HepG2 (cell line): ENCODE measurements at regions not wholly inside any gene's neighbourhood (a gene's known extent, or its start where the extent isn't known, plus 50 kb on each side); places are given as distances from the start of the nearest gene placed in this dataset.

Source experiments
- ATAC-seq: fragments of 200-7000 bp; cut with Tn5 transposase; 3 replicates; pipeline ENCODE4 v1.9.1; 2020; ENCODE audit warnings: mild to moderate bottlenecking, moderate library complexity
- BruUV-seq: library from RNA; stranded (reverse); fragments of 400-500 nt; replicated peaks from 2 replicates; lab custom pipeline; 2021; lab: Mats Ljungman, UMichigan
- CTCF ChIA-PET: fragments of 300-600 bp; formaldehyde crosslinking; extraction: SDS; loops from one replicate; lab custom pipeline; 2021; ENCODE audit warnings: low total read pairs, inconsistent platforms, low intra/inter-chr PET ratio; lab: Yijun Ruan, JAX
- POLR2A ChIA-PET: fragments of 350-600 bp; sonication (Branson Sonifier 250); formaldehyde crosslinking; loops from one replicate; lab custom pipeline; 2020; ENCODE audit warnings: antibody characterized with exemption, inconsistent platforms; lab: Yijun Ruan, JAX
- DNase-seq: peaks from one replicate; pipeline ENCODE4 v3.0.0-alpha.2; 2015; ENCODE audit warnings: low spot score
- FAIRE-seq: peaks from 3 replicates; lab custom pipeline; 2011; peaks lifted over from hg19 to GRCh38; lab: Jason Lieb, UNC
- H2AFZ ChIP-seq: one replicate; pipeline ENCODE4 v1.6.1; 2011; ENCODE audit warnings: low read length, inconsistent platforms
- H3K27ac ChIP-seq: fragments of 300-600 bp; 3 replicates; pipeline ENCODE4 v1.8.0; 2011; ENCODE audit warnings: mixed run types, mild to moderate bottlenecking, mixed read lengths, low read length, inconsistent platforms; ENCODE audit not compliant: insufficient read depth; ENCODE audit errors: extremely low read length
- H3K27me3 ChIP-seq, 2 experiments: fragments of 200-600 bp in 1 of 2; 2 replicates in 1 of 2; 3 replicates in 1 of 2; pipeline versions ENCODE4 v1.6.0 to v1.8.0; 2011; ENCODE audit warnings: low read length in 2 of 2, mild to moderate bottlenecking in 2 of 2, moderate library complexity in 2 of 2, inconsistent platforms in 1 of 2; ENCODE audit not compliant: insufficient read depth in 2 of 2, control insufficient read depth in 1 of 2
- H3K36me3 ChIP-seq, 2 experiments: fragments of 200-600 bp in 1 of 2; replicated peaks in 1 of 2; 2 replicates in 1 of 2; 3 replicates in 1 of 2; pipeline versions ENCODE4 v1.5.1 to v1.8.0; 2011; ENCODE audit warnings: low read length in 2 of 2, inconsistent platforms in 1 of 2; ENCODE audit not compliant: insufficient read depth in 2 of 2, control insufficient read depth in 1 of 2
- H3K4me1 ChIP-seq: 2 replicates; pipeline ENCODE4 v1.5.1; 2012; ENCODE audit warnings: low read length, inconsistent platforms; ENCODE audit not compliant: insufficient read depth
- H3K4me2 ChIP-seq: 2 replicates; pipeline ENCODE4 v1.6.0; 2011; ENCODE audit warnings: low read depth, low read length, inconsistent platforms
- H3K4me3 ChIP-seq, 3 experiments: fragments of 200-600 bp in 1 of 3; sonication (generic), shearing (Covaris generic) in 1 of 3; replicated peaks in 1 of 3; 2 replicates each; pipeline ENCODE4 v1.5.1; 2011 to 2016; ENCODE audit warnings: low read length in 3 of 3, inconsistent platforms in 2 of 3, low read depth in 2 of 3, mild to moderate bottlenecking in 2 of 3, control low read depth in 1 of 3, mixed read lengths in 1 of 3; ENCODE audit not compliant: insufficient read depth in 1 of 3
- H3K79me2 ChIP-seq: one replicate; pipeline ENCODE4 v1.6.1; 2011; ENCODE audit warnings: low read length, inconsistent platforms; ENCODE audit not compliant: insufficient read depth
- H3K9ac ChIP-seq: 2 replicates; pipeline ENCODE4 v1.6.0; 2011; ENCODE audit warnings: mild to moderate bottlenecking, low read depth, low read length, inconsistent platforms; ENCODE audit not compliant: insufficient read depth
- H3K9me3 ChIP-seq: 2 replicates; pipeline ENCODE4 v1.5.1; 2012; ENCODE audit warnings: mild to moderate bottlenecking, low read length
- H4K20me1 ChIP-seq: 2 replicates; pipeline ENCODE4 v1.6.0; 2011; ENCODE audit warnings: inconsistent platforms, mild to moderate bottlenecking, low read length, moderate library complexity; ENCODE audit not compliant: insufficient read depth
- ARNTL ChIP-seq: sonication (generic); formaldehyde crosslinking; IDR thresholded peaks from 2 replicates; pipeline ENCODE4 v1.4.0; 2020; ENCODE audit warnings: mild to moderate bottlenecking, missing genetic modification reagents
- CCDC6 ChIP-seq: sonication (generic); formaldehyde crosslinking; IDR thresholded peaks from 2 replicates; pipeline ENCODE4 v1.8.1; 2022; ENCODE audit warnings: mild to moderate bottlenecking, missing genetic modification reagents, moderate library complexity
- FOXM1 ChIP-seq: sonication (generic); formaldehyde crosslinking; IDR thresholded peaks from 2 replicates; pipeline ENCODE4 v1.5.0; 2020; ENCODE audit warnings: missing genetic modification reagents
- IKZF4 ChIP-seq: sonication (generic); formaldehyde crosslinking; IDR thresholded peaks from 2 replicates; pipeline ENCODE4 v1.5.1; 2020; ENCODE audit warnings: borderline replicate concordance, mild to moderate bottlenecking, low read depth, missing genetic modification reagents; ENCODE audit errors: not compliant biosample characterization
- JUND ChIP-seq: sonication (generic); formaldehyde crosslinking; IDR thresholded peaks from 2 replicates; pipeline ENCODE4 v1.8.0; 2022; ENCODE audit warnings: mild to moderate bottlenecking, missing genetic modification reagents
- KLF15 ChIP-seq: sonication (generic); formaldehyde crosslinking; IDR thresholded peaks from 2 replicates; pipeline ENCODE4 v1.8.1; 2023; ENCODE audit warnings: borderline replicate concordance, mild to moderate bottlenecking, inconsistent platforms, missing genetic modification reagents, mixed read lengths
- MTA1 ChIP-seq: sonication (generic); formaldehyde crosslinking; IDR thresholded peaks from 2 replicates; pipeline ENCODE4 v1.4.0; 2020; ENCODE audit warnings: missing genetic modification reagents, mild to moderate bottlenecking, borderline replicate concordance
- NFE2L1 ChIP-seq: sonication (generic); formaldehyde crosslinking; IDR thresholded peaks from 2 replicates; pipeline ENCODE4 v1.4.0; 2020; ENCODE audit warnings: missing genetic modification reagents, mild to moderate bottlenecking, borderline replicate concordance
- NR1H2 ChIP-seq: sonication (generic); formaldehyde crosslinking; IDR thresholded peaks from 2 replicates; pipeline ENCODE4 v1.8.1; 2022; ENCODE audit warnings: low read depth, missing genetic modification reagents, borderline replicate concordance
- SP4 ChIP-seq: sonication (generic); formaldehyde crosslinking; IDR thresholded peaks from 2 replicates; pipeline ENCODE4 v1.8.1; 2023; ENCODE audit warnings: mild to moderate bottlenecking, missing genetic modification reagents
- SRSF9 ChIP-seq: fragments of 200-400 bp; formaldehyde crosslinking; IDR thresholded peaks from 2 replicates; pipeline ENCODE4 v1.6.1; 2018; ENCODE audit warnings: borderline replicate concordance, mild to moderate bottlenecking, low read depth, low read length; ENCODE audit not compliant: insufficient read depth, poor library complexity, severe bottlenecking
- WIZ ChIP-seq: sonication (generic); formaldehyde crosslinking; IDR thresholded peaks from 2 replicates; pipeline ENCODE4 v1.5.1; 2020; ENCODE audit warnings: mild to moderate bottlenecking, missing genetic modification reagents
- XBP1 ChIP-seq: sonication (generic); formaldehyde crosslinking; IDR thresholded peaks from 2 replicates; pipeline ENCODE4 v1.5.0; 2020; ENCODE audit warnings: missing genetic modification reagents
- ZBTB8A ChIP-seq: sonication (generic); formaldehyde crosslinking; IDR thresholded peaks from 2 replicates; pipeline ENCODE4 v1.4.0; 2020; ENCODE audit warnings: mild to moderate bottlenecking, low read depth, missing genetic modification reagents, borderline replicate concordance
- ZFP36 ChIP-seq: fragments of 150-350 bp; IDR thresholded peaks from 2 replicates; pipeline ENCODE4 v1.6.1; 2018; ENCODE audit warnings: borderline replicate concordance, low read length, low read depth; ENCODE audit not compliant: partially characterized antibody
- ZNF317 ChIP-seq: sonication (generic); formaldehyde crosslinking; IDR thresholded peaks from 2 replicates; pipeline ENCODE4 v1.5.0; 2020; ENCODE audit warnings: mild to moderate bottlenecking, missing genetic modification reagents
- ZNF770 ChIP-seq: sonication (generic); formaldehyde crosslinking; IDR thresholded peaks from 2 replicates; pipeline ENCODE4 v1.5.0; 2020; ENCODE audit warnings: mild to moderate bottlenecking, missing genetic modification reagents
- WGBS: methylation state at CpG from one replicate; pipeline ENCODE4 v1.1.6; 2017; ENCODE audit warnings: low lambda C conversion rate; 5-methylcytosine and 5-hydroxymethylcytosine counted together
- in situ Hi-C: cut with HindIII; loops from 2 replicates; pipeline ENCODE4 v1.10.0; 2017; ENCODE audit warnings: low pct_unique_long_range_greater_than_20kb; ENCODE audit not compliant: extremely low pct_ligation_motif_present
- intact Hi-C: fragments of 100-400 bp; cut with micrococcal nuclease; formaldehyde crosslinking; loops from one replicate; pipeline ENCODE4 v1.10.0; 2022; ENCODE audit not compliant: unreplicated experiment
- TF ChIP-seq, protein P1 (sequence below): sonication (generic); formaldehyde crosslinking; IDR thresholded peaks from 2 replicates; pipeline ENCODE4 v1.8.1; 2023; ENCODE audit warnings: mild to moderate bottlenecking, missing genetic modification reagents
- TF ChIP-seq, protein P2 (sequence below): sonication (generic); formaldehyde crosslinking; IDR thresholded peaks from 2 replicates; pipeline ENCODE4 v1.4.0; 2020; ENCODE audit warnings: mild to moderate bottlenecking, missing genetic modification reagents
- TF ChIP-seq, protein P3 (sequence below): sonication (generic); formaldehyde crosslinking; IDR thresholded peaks from 2 replicates; pipeline ENCODE4 v1.5.1; 2020; ENCODE audit warnings: missing genetic modification reagents, mild to moderate bottlenecking, borderline replicate concordance

- POLR2A ChIA-PET: no interaction called here
These were observed 187.6 kb upstream of the NEBL start for GRCh38 chr10:21084700-21085099.

More at GRCh38 chr10:21084700-21085099, 187.6 kb upstream of the NEBL start:
- Histone ChIP-seq H2AFZ (no peak overlapping the region), H3K36me3 (no peaks in the 10 kb centered on the region), H4K20me1 (no peaks in the 10 kb centered on the region), H3K9ac (no peak overlapping the region), H3K9me3 (no peaks in the 10 kb centered on the region), H3K4me2 (no peak overlapping the region), H3K4me3 (no peak overlapping the region), H3K79me2 (no peaks in the 10 kb centered on the region), H3K4me1 (no peaks in the 10 kb centered on the region), H3K27me3 (no peaks in the 10 kb centered on the region; a peak in 1 of 5 replicates), H3K27ac (no peak overlapping the region)
- ATAC-seq: no peak
- BruUV-seq: no TSS peak
- CTCF ChIA-PET: no interaction called here
- intact Hi-C loops (no loop called here), in situ Hi-C loops (no loop called here)
- FAIRE-seq: no peak
- DNase-seq: no peak
- no peak for TF ChIP-seq ZNF317 (CRISPR knock-in tag)
- TF ChIP-seq, protein P1, sequence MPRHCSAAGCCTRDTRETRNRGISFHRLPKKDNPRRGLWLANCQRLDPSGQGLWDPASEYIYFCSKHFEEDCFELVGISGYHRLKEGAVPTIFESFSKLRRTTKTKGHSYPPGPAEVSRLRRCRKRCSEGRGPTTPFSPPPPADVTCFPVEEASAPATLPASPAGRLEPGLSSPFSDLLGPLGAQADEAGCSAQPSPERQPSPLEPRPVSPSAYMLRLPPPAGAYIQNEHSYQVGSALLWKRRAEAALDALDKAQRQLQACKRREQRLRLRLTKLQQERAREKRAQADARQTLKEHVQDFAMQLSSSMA (CRISPR knock-in tag): no peak
- TF ChIP-seq, protein P2, sequence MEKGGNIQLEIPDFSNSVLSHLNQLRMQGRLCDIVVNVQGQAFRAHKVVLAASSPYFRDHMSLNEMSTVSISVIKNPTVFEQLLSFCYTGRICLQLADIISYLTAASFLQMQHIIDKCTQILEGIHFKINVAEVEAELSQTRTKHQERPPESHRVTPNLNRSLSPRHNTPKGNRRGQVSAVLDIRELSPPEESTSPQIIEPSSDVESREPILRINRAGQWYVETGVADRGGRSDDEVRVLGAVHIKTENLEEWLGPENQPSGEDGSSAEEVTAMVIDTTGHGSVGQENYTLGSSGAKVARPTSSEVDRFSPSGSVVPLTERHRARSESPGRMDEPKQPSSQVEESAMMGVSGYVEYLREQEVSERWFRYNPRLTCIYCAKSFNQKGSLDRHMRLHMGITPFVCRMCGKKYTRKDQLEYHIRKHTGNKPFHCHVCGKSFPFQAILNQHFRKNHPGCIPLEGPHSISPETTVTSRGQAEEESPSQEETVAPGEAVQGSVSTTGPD (CRISPR knock-in tag): no peak
- no peak for TF ChIP-seq KLF15 (CRISPR knock-in tag)
- no peak for TF ChIP-seq JUND (CRISPR knock-in tag)
- TF ChIP-seq ARNTL (CRISPR knock-in tag): no peak
- TF ChIP-seq WIZ (CRISPR knock-in tag): no peak
- no peak for TF ChIP-seq IKZF4 (CRISPR knock-in tag)
- TF ChIP-seq NR1H2 (CRISPR knock-in tag): no peak
- TF ChIP-seq, protein P3, sequence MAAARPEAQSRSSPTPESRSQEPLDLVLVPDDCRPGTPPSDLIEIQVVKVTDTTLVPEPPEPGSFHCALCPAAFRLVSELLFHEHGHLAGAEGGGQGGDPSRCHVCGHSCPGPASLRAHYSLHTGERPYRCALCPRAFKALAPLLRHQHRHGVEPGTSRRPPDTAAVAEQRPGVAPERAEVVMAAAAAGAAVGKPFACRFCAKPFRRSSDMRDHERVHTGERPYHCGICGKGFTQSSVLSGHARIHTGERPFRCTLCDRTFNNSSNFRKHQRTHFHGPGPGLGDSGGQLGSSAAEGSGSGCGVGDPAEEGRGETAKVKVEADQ (CRISPR knock-in tag): no peak
- no peak for TF ChIP-seq CCDC6
- no peak for TF ChIP-seq ZFP36
- TF ChIP-seq SRSF9: no peak
- TF ChIP-seq ZBTB8A (CRISPR knock-in tag): no peak
- TF ChIP-seq NFE2L1 (CRISPR knock-in tag): no peak
- no peak for TF ChIP-seq ZNF770 (CRISPR knock-in tag)
- TF ChIP-seq SP4 (CRISPR knock-in tag): no peak
- TF ChIP-seq MTA1 (CRISPR knock-in tag): no peak
- no peak for TF ChIP-seq XBP1
- TF ChIP-seq FOXM1 (CRISPR knock-in tag): no peak
- WGBS: 57% methylated on average over 5 of the region's 5 CpGs
